Natural killer cell treated with Interleukin-12 subunit alpha and Interleukin-12 subunit beta and Interleukin-15 and Interleukin-18, amount 100 ng/mL, for 72 hours (primary cell): ENCODE measurements at regions not wholly inside any gene's neighbourhood (a gene's known extent, or its start where the extent isn't known, plus 50 kb on each side); places are given as distances from the start of the nearest gene placed in this dataset.

Source experiments
- ATAC-seq, 2 donors: fragments of 150-1000 bp; cut with Tn5 transposase in 1 of 2; sonication (Bioruptor Pico), chemical (Tn5 transposase) in 1 of 2; 2 replicates each; pipeline ENCODE4 v1.10.0; 2021
- DNase-seq: peaks from one replicate; pipeline ENCODE4 v3.0.0; 2022; ENCODE audit warnings: low spot score
- H3K27ac Mint-ChIP-seq, 2 donors: 1 replicate in 1 of 2; 2 replicates in 1 of 2; pipeline ENCODE4 v1.8.0; 2022; ENCODE audit warnings: mixed read lengths in 2 of 2, mild to moderate bottlenecking in 1 of 2, moderate library complexity in 1 of 2
- H3K27me3 Mint-ChIP-seq, 2 donors: 1 replicate in 1 of 2; 2 replicates in 1 of 2; pipeline ENCODE4 v1.8.0; 2022; ENCODE audit warnings: mixed read lengths in 2 of 2
- H3K36me3 Mint-ChIP-seq: one replicate; pipeline ENCODE4 v1.8.0; 2022; ENCODE audit warnings: mixed read lengths
- H3K4me1 Mint-ChIP-seq, 2 donors: 1 replicate in 1 of 2; 2 replicates in 1 of 2; pipeline ENCODE4 v1.8.0; 2022; ENCODE audit warnings: low read depth in 2 of 2, mixed read lengths in 2 of 2, mild to moderate bottlenecking in 1 of 2
- H3K4me3 Mint-ChIP-seq: one replicate; pipeline ENCODE4 v1.8.0; 2022; ENCODE audit warnings: mixed read lengths
- H3K9me3 Mint-ChIP-seq: 2 replicates; pipeline ENCODE4 v1.8.0; 2022; ENCODE audit warnings: mixed read lengths

GRCh38 chr3:83567935-83568334 is 1390.9 kb upstream of the CADM2 start:
- no peaks in the 10 kb centered on the region for H3K27me3 Mint-ChIP-seq
- no peak for DNase-seq
- H3K4me1 Mint-ChIP-seq: no peaks in the 10 kb centered on the region
- no peak for ATAC-seq
- peaks cover 2% of the 10 kb centered on the region for H3K9me3 Mint-ChIP-seq
- H3K36me3 Mint-ChIP-seq: peaks cover 4% of the 10 kb centered on the region
- H3K4me3 Mint-ChIP-seq: no peak overlapping the region
- no peak overlapping the region for H3K27ac Mint-ChIP-seq

GRCh38 chr3:83581546-83581945 is 1377.2 kb upstream of the CADM2 start:
- no peaks in the 10 kb centered on the region for H3K36me3 Mint-ChIP-seq
- H3K4me3 Mint-ChIP-seq: no peak overlapping the region
- H3K9me3 Mint-ChIP-seq: peaks cover 17% of the 10 kb centered on the region
- H3K4me1 Mint-ChIP-seq: no peaks in the 10 kb centered on the region
- DNase-seq (no peak), ATAC-seq (no peak)
- H3K27ac Mint-ChIP-seq: no peak overlapping the region
- no peaks in the 10 kb centered on the region for H3K27me3 Mint-ChIP-seq

GRCh38 chr3:83601704-83602103 is 1357.1 kb upstream of the CADM2 start:
- Mint-ChIP-seq H3K4me1 (no peaks in the 10 kb centered on the region), H3K9me3 (peaks cover 11% of the 10 kb centered on the region), H3K27ac (no peak overlapping the region), H3K27me3 (no peaks in the 10 kb centered on the region), H3K4me3 (no peak overlapping the region), H3K36me3 (peaks cover 5% of the 10 kb centered on the region)
- ATAC-seq (no peak), DNase-seq (no peak)

GRCh38 chr3:83622526-83622925 is 1336.3 kb upstream of the CADM2 start:
- H3K4me1 Mint-ChIP-seq: no peaks in the 10 kb centered on the region
- H3K27me3 Mint-ChIP-seq: no peaks in the 10 kb centered on the region
- H3K36me3 Mint-ChIP-seq: no peaks in the 10 kb centered on the region
- ATAC-seq (no peak), DNase-seq (no peak)
- peaks cover 8% of the 10 kb centered on the region for H3K9me3 Mint-ChIP-seq
- H3K27ac Mint-ChIP-seq: no peak overlapping the region
- H3K4me3 Mint-ChIP-seq: no peak overlapping the region

GRCh38 chr3:83625261-83625660 is 1333.5 kb upstream of the CADM2 start:
- DNase-seq (no peak), ATAC-seq (no peak)
- Mint-ChIP-seq H3K36me3 (no peaks in the 10 kb centered on the region), H3K9me3 (peaks cover 6% of the 10 kb centered on the region), H3K4me1 (no peaks in the 10 kb centered on the region), H3K4me3 (no peak overlapping the region), H3K27ac (no peak overlapping the region), H3K27me3 (no peaks in the 10 kb centered on the region)

- Mint-ChIP-seq H3K27me3 (no peaks in the 10 kb centered on the region), H3K36me3 (no peaks in the 10 kb centered on the region), H3K4me3 (no peak overlapping the region), H3K9me3 (peaks cover 13% of the 10 kb centered on the region), H3K27ac (no peak overlapping the region), H3K4me1 (no peaks in the 10 kb centered on the region)
- DNase-seq: no peak
- no peak for ATAC-seq
Measured at GRCh38 chr3:83628471-83628870, 1330.3 kb upstream of the CADM2 start.

- peaks cover 8% of the 10 kb centered on the region for H3K36me3 Mint-ChIP-seq
Measured at GRCh38 chr3:83632526-83632925, 1326.3 kb upstream of the CADM2 start.

GRCh38 chr3:83633758-83634157 is 1325.0 kb upstream of the CADM2 start:
- no peak overlapping the region for H3K27ac Mint-ChIP-seq
- no peak for DNase-seq
- H3K4me3 Mint-ChIP-seq: no peak overlapping the region
- peaks cover 20% of the 10 kb centered on the region for H3K36me3 Mint-ChIP-seq
- ATAC-seq: no peak
- H3K9me3 Mint-ChIP-seq: peaks cover 30% of the 10 kb centered on the region
- no peaks in the 10 kb centered on the region for H3K4me1 Mint-ChIP-seq
- H3K27me3 Mint-ChIP-seq: no peaks in the 10 kb centered on the region

More at GRCh38 chr3:83632526-83632925, 1326.3 kb upstream of the CADM2 start:
- H3K9me3 Mint-ChIP-seq: peaks cover 21% of the 10 kb centered on the region
- no peak overlapping the region for H3K4me3 Mint-ChIP-seq
- H3K4me1 Mint-ChIP-seq: no peaks in the 10 kb centered on the region
- ATAC-seq (no peak), DNase-seq (no peak)
- H3K27ac Mint-ChIP-seq: no peak overlapping the region
- H3K27me3 Mint-ChIP-seq: no peaks in the 10 kb centered on the region

- no peak for ATAC-seq
- H3K9me3 Mint-ChIP-seq: peaks cover 30% of the 10 kb centered on the region
- no peaks in the 10 kb centered on the region for H3K27me3 Mint-ChIP-seq
- H3K4me3 Mint-ChIP-seq: no peak overlapping the region
- H3K27ac Mint-ChIP-seq: no peak overlapping the region
- no peak for DNase-seq
- H3K36me3 Mint-ChIP-seq: peaks cover 16% of the 10 kb centered on the region
- H3K4me1 Mint-ChIP-seq: no peaks in the 10 kb centered on the region
Measured at GRCh38 chr3:83649692-83650091, 1309.1 kb upstream of the CADM2 start.

- no peak overlapping the region for H3K27ac Mint-ChIP-seq
- no peaks in the 10 kb centered on the region for H3K27me3 Mint-ChIP-seq
- H3K9me3 Mint-ChIP-seq: peaks cover 19% of the 10 kb centered on the region
Measured at GRCh38 chr3:83655083-83655482, 1303.7 kb upstream of the CADM2 start.

GRCh38 chr3:83662381-83662960 is 1296.3 kb upstream of the CADM2 start:
- H3K9me3 Mint-ChIP-seq: peaks cover 17% of the 10 kb centered on the region
- H3K27me3 Mint-ChIP-seq: no peaks in the 10 kb centered on the region
- peaks cover 10% of the 10 kb centered on the region for H3K36me3 Mint-ChIP-seq
- no peaks in the 10 kb centered on the region for H3K4me1 Mint-ChIP-seq
- no peak overlapping the region for H3K27ac Mint-ChIP-seq
- ATAC-seq (no peak), DNase-seq (no peak)
- no peak overlapping the region for H3K4me3 Mint-ChIP-seq

More at GRCh38 chr3:83655083-83655482, 1303.7 kb upstream of the CADM2 start:
- H3K4me1 Mint-ChIP-seq: no peaks in the 10 kb centered on the region
- ATAC-seq (no peak), DNase-seq (no peak)
- H3K36me3 Mint-ChIP-seq: peaks cover 9% of the 10 kb centered on the region
- no peak overlapping the region for H3K4me3 Mint-ChIP-seq

- H3K9me3 Mint-ChIP-seq: peaks cover 12% of the 10 kb centered on the region
- DNase-seq (no peak), ATAC-seq (no peak)
- H3K4me3 Mint-ChIP-seq: no peak overlapping the region
- H3K27ac Mint-ChIP-seq: no peak overlapping the region
- H3K4me1 Mint-ChIP-seq: no peaks in the 10 kb centered on the region
- no peaks in the 10 kb centered on the region for H3K27me3 Mint-ChIP-seq
- peaks cover 4% of the 10 kb centered on the region for H3K36me3 Mint-ChIP-seq
Measured at GRCh38 chr3:83670416-83670815, 1288.4 kb upstream of the CADM2 start.

GRCh38 chr3:83683937-83684598 is 1274.7 kb upstream of the CADM2 start:
- DNase-seq (no peak), ATAC-seq (no peak)
- Mint-ChIP-seq H3K27ac (no peak overlapping the region), H3K36me3 (peaks cover 6% of the 10 kb centered on the region), H3K9me3 (peaks cover 25% of the 10 kb centered on the region), H3K4me3 (no peak overlapping the region), H3K4me1 (no peaks in the 10 kb centered on the region), H3K27me3 (no peaks in the 10 kb centered on the region)

- DNase-seq (no peak), ATAC-seq (no peak)
- Mint-ChIP-seq H3K9me3 (peaks cover 20% of the 10 kb centered on the region), H3K27me3 (no peaks in the 10 kb centered on the region), H3K36me3 (peaks cover 10% of the 10 kb centered on the region), H3K27ac (no peak overlapping the region), H3K4me1 (no peaks in the 10 kb centered on the region), H3K4me3 (no peak overlapping the region)
Measured at GRCh38 chr3:83706669-83707068, 1252.1 kb upstream of the CADM2 start.

GRCh38 chr3:83715307-83715706 is 1243.5 kb upstream of the CADM2 start:
- Mint-ChIP-seq H3K4me1 (no peaks in the 10 kb centered on the region), H3K27ac (no peak overlapping the region), H3K36me3 (no peaks in the 10 kb centered on the region), H3K27me3 (no peaks in the 10 kb centered on the region), H3K9me3 (peaks cover 3% of the 10 kb centered on the region), H3K4me3 (no peak overlapping the region)
- DNase-seq: no peak
- ATAC-seq: no peak
